ENCODE measurements at regions not wholly inside any gene's neighbourhood (a gene's known extent, or its start where the extent isn't known, plus 50 kb on each side); places are given as distances from the start of the nearest gene placed in this dataset.
A peak's percentile ranks its signal among the peaks of the same experiment; 100 is the strongest.

GRCh38 chr1:221072214-221072613, 193.0 kb downstream of the HLX start:
- no peak for ATAC-seq

GRCh38 chr1:221074332-221074731, 195.1 kb downstream of the HLX start:
- ATAC-seq = no peak

GRCh38 chr1:221075911-221076310, 196.7 kb downstream of the HLX start:
- ATAC-seq = no peak

- ATAC-seq = no peak
These were observed 197.2 kb downstream of the HLX start for GRCh38 chr1:221076391-221076811.

DNA sequence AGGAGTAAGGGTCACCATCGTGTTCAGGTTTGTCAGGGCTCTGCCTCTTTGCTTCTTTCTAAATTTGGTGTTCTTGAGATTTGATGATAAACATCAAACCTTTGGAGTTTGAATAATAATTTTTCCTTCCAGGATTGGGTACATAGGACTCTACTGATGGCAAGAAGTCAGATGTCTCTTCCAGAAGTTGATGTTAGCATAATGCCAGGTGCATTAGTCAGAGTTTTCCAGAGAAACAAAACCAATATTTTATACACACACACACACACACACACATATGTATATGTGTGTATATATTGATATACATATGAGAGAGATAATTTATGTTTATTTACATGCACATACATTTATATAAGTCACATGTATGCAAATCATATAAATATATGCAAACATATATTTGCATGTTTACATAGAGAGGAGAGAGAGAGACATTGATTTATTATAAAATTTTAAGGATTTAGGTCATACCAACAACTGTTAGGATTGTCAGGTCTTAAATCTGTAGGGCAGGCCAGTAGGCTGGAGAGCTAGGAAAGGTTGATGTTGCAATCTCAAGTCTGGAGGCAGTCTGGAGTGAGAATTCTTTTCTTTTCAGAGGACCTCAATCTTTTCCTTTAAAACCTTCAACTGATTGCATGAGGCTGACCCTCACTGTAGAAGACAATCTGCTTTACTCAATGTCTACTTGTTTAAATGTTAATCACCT, 199.2 kb downstream of the HLX start:
- ATAC-seq = no peak

GRCh38 chr1:221083902-221084301, 204.7 kb downstream of the HLX start:
- ATAC-seq = no peak

DNA sequence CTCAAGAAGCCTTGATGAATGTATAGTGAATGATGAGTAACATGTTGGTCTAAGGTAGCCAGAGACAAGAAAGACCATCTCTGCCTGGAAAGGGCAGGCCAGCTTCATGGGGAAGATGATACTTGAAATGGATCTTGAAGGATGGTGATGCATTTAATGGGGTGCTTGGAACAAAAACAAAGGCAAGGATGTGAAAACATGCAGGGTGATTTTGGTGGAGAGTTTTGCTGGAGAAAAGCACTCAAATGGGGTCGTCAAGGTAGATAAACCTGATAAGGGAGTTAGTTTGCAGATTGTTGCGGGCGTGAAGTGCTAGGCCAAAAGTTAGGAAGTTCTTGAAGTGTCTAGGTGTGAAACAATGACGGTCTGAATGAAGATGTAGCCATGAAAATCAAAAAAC, 205.4 kb downstream of the HLX start:
- ATAC-seq = no peak

DNA sequence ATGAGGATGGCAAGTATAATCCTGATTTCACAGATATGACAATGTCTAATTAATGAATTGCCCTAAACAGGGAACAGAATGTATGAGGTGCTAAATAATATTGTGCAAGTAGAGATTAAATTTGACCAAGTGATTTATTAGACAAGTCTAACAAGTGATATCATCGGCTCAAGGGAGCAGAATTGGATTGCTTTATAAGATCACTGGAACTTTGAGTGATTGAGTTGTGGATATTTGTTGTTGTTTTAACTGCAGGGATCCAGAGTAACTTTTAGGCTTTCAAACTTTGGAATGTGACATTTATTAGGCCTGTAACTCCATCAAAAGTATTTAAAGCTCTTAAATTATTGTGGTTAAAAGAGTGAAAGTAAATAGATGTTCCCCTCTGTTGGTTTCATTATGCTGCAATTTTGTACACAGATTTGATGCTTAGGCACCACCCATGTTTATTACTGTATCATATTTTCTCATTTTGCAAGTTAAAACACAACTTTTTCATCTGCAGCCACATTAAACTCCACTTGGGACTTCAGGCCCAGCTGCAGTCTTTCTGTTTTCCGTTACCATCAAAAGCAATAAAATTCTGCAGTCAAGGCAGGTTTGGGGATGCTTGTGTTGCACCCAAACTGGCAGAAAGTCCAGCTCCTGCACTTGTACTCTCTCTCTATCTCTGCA, 206.6 kb downstream of the HLX start:
- no peak for ATAC-seq

DNA sequence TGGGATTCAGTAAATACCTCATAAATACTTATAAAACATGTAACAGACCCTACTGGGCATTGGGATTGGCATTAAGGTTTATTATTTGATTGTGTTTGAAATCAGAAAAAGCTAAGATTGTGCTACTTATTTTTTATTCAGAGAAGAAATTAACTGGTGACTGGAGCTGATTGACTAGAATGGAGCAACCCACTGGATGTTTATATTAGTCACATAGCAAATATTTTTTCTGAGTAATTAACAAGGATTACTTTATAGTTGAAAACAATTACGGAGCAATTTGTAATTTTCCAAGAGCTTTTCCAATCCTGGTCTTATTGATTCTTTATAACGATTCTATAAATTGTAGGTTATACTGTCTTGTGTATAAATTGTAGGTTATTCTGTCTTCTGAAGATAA, 208.7 kb downstream of the HLX start:
- ATAC-seq = no peak

- no peak for ATAC-seq
These were observed 210.0 kb downstream of the HLX start for GRCh38 chr1:221089273-221089672.

DNA sequence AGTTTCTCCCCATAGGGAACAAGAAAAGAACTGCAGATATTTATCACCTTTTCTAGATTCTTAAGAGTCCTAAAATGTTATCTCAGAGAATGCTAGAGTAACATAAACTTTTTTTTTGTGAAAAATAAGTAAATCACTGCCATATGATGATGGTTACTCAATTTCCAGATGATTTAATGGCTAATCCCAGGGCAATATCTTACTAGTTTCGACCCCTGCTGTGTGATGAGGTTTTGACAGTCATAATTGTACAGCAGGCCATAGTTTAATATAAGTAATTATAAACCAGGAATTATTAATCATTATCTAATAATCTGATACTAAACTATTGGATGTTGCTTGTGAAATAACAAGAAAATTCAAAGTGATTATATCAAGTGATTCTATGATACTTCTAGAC, 210.6 kb downstream of the HLX start:
- ATAC-seq = no peak

DNA sequence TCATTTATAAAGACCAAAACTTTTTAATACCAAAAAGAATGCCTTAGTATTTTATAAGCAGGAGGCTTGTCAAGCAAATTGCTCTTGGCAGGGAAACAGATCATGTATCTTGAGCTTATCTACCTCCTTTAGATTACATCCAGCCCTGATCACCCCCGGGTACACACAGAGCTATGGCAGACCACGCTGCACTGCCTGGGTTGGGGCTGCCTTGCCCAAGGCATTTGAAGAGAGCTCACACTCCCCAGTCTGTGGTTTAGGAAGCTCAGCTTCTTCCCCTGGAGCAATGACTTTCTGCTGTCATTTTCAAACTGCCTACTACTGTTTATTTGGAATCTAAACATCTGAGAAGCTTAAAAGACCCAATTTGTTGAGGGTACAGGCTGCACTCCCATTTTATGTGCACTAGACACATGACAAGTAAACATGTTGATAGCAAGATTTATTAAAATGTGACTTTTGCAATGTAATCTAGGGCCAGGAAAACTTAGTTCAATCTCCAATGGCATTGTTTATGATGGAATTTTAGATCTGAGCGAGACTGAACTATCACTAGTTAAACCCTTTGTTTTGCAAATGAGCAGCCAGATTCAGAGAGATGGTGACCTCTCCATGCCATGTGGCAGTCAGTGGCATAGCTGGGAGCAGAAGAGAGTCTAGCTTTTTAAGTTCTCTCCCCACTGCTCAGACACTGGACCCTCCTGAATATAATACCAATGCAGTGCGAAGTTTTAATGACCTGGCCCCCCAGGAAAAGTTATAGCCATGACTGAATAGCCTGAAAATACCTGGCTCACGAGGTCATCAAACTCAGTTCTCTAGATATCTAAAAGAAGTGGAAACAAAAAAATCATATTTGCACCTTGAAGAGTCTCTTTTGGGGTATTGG, 214.9 kb downstream of the HLX start:
- no peak for ATAC-seq

GRCh38 chr1:221097479-221098281, 218.4 kb downstream of the HLX start:
- peak in 1 of 2 donors; percentile 35 for ATAC-seq

GRCh38 chr1:221098471-221099405, 219.5 kb downstream of the HLX start:
- no peak for ATAC-seq

GRCh38 chr1:221099747-221100595, 220.7 kb downstream of the HLX start:
- ATAC-seq = no peak

- ATAC-seq = no peak
These were observed 221.4 kb downstream of the HLX start for GRCh38 chr1:221100611-221101010.

DNA sequence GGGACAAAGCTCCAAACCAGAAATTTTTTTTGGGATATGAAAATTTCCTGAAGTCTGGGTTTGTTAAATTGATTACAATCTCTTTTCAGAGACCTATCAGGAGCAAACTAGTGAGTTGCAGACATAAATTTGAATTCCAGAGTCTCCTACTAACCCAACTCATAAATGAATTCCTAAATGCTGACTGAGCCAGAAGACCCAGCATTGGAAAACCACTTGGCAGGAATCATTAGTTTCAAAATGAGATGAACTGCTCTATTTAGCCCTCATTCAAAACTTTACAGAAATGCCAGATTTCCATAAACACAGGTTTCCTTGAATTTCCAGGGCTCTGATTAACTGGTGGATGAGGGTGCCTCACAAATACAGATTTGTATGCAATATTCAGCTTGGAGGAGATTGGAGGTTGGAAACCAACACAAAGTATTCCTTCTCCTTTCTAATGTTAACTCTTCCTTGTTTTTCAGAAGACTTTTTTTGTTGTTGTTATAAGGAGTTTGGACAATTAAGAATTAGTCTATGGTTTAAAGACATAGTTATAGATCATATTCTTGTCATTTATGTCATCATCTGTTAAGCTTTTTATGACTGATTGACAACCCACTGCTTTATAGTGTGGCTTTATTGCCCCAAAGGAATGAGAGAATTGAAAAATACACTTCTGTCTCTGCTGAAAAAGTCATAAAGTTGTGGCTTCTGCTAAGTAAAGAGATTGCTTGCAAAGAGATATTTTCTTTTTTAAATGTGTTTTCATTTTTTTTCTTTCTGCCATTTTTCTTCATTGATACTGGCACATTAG, 222.8 kb downstream of the HLX start:
- no peak for ATAC-seq

DNA sequence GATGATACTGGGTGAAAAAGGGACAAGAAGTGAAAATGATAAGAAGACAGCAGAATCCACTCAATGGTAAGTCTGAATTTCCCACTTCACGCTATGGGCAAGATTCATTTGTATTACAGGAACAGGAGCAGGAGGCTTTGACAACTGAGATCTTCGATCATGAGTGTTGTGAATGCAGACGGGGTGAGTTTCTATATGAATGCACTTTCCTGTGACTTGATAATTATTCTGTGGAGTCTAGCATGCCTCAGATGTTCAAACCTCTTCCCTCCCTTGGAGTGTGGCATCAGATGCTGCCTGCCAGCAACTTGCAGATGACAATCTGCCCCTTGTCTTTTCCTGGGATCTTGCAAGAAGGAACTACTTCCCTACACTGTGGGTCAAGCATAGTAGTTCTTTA, 225.4 kb downstream of the HLX start:
- no peak for ATAC-seq

- ATAC-seq = no peak
These were observed 226.3 kb downstream of the HLX start for GRCh38 chr1:221105578-221105977.

GRCh38 chr1:221106616-221107015, 227.4 kb downstream of the HLX start:
- no peak for ATAC-seq
